Fibroblast of peridontal ligament (primary cell): ENCODE measurements at regions not wholly inside any gene's neighbourhood (a gene's known extent, or its start where the extent isn't known, plus 50 kb on each side); places are given as distances from the start of the nearest gene placed in this dataset.

ENCODE experiments used
- DNase-seq: peaks from one replicate; pipeline ENCODE4 v3.0.0-alpha.2; 2010; ENCODE audit errors: extremely low read depth

- DNase-seq = peak; percentile 18
Observed at GRCh38 chr18:56028514-56028913, 440.5 kb upstream of the TCF4 start.

- DNase-seq = no peak
Observed at GRCh38 chr18:56026509-56026908, 438.5 kb upstream of the TCF4 start.

GRCh38 chr18:56021809-56022195 is 433.8 kb upstream of the TCF4 start:
- DNase-seq = no peak

GRCh38 chr18:56021136-56021808 is 433.3 kb upstream of the TCF4 start:
- no peak for DNase-seq

GRCh38 chr18:56019908-56020307 is 431.9 kb upstream of the TCF4 start:
- no peak for DNase-seq

- no peak for DNase-seq
Observed at GRCh38 chr18:56019156-56019555, 431.2 kb upstream of the TCF4 start.

DNA sequence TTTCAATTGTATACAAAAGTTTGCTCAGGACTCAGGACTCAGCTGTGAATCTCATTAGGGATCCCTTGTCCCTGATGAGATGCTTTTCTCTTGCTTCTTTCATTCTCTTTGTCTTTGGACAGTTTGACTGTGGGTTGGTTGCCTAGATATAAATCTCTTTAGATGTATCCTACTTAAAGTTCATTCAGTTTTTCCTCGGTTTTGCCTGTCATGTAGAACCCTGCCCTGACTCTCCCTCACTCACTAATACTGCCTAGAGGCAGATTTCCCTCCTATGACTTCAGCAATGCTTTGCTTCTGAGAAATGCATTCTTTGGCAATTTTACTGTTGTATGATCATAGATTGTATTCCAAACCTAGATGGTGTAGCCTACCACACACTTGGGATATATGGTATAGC is 421.4 kb upstream of the TCF4 start:
- DNase-seq = no peak

GRCh38 chr18:56003720-56004088 is 415.7 kb upstream of the TCF4 start:
- no peak for DNase-seq

DNA sequence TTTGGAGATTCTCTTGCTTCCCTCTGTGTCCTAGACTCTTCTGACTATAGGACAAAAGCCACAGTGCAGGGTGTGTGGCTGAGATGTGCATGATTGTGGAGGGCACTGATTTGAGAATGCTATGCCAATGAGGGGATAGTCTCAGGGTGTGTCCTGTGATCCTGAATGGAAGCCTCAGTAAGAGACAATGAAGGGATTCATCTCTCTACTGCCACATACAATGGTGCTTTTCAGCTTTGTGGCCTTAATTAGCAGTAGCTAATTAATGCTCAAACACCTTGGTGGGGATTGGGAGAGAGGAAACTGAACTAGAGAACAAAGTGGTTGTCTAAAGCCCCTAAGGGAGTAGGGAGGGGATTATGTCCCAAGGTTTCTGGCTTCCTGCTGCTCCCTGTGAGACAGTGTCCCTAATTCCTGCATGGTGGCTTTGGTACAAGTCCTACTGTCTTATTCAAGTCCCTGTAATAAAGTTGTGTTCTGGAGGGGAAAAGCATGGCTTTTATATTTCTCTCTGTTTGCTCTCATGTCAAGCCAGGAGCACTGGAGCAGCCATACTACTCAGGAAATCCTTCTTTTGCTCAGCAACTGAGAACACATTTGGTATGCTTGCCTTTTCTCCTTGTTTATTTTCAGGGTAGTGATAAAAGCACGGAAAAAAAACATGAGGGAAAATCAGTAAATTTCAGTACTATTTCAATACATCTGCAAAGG is 415.2 kb upstream of the TCF4 start:
- DNase-seq = no peak

DNA sequence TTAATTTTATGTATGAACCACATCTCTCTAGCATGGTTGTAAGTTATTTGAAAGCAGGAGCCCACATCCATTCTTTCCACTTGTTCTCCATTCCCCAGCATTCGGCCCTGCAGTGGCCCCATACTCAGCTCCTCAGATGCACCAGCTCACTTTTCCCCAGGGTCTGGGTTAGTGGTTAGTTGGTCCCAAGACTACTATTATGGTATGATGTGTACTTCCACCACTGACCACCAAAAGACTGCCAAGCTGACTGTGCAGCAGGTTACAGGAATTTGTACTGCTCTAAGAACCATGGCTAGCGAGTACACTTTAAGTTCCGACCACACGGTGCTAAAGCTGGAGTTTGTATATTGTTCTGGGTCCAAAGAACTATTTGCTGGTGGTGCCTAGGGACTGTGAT is 413.6 kb upstream of the TCF4 start:
- peak; percentile 66 for DNase-seq

DNA sequence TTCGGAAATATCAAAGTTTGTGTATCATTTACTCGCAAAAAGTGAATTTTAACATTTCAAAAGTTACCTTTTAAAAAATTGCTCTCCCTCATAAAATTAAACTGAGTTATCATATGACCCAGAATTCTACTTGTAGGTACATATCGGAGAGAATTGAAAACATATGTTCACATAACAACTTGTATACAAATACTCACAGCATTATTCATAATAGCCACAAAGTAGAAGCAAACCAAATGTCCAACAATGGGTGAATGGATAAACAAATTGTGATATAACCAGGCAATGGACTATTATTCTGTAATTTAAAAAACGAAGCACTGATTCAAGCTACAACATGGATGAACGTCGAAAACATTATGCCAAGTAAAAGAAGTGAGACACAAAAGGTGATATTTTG is 412.0 kb upstream of the TCF4 start:
- DNase-seq = peak; percentile 21

GRCh38 chr18:55999641-56000040 is 411.6 kb upstream of the TCF4 start:
- DNase-seq = peak; percentile 38

GRCh38 chr18:55998801-55999385 is 410.9 kb upstream of the TCF4 start:
- no peak for DNase-seq

DNA sequence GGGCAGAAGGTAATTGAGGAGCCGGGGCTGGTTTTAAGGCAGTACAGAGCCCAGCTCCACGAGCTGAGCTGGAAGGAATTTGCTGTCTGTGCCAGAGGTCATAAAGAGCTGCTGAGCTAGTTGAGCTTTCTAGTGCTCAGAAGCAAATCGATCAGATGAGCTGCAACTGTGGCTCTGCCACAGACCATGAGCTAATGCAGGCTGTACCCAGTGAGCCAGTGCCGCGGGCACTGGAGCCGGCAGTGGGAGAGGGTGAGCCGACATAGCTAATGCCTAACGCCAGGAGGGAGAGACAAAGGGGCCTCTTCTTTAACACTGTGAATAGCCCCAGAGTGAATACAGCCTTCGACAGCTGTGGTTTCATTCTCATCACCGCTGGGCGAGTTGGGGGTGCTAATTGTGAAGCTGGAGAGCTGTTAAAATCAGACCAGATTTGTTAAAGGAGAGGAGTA is 410.1 kb upstream of the TCF4 start:
- peak; percentile 71 for DNase-seq

DNA sequence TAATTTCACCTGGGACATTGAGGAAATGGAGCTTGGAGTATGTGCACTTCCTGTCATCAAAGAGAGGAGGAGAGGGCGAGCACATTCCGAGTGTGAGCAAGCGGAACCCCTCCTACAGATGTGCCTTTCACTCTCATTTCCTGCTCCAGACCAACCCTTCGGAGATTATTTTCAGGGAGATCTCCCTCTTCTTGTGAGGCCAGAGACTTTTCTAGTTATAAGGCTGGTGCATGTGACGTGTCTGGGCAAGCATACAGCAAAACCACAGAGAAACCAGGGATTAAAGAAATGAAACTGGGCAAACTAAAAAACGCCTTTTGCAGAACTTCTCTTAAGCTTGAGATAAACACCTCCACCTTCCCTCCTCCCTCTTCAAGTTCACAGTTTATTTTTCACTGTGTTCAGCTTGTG is 409.2 kb upstream of the TCF4 start:
- DNase-seq = peak; percentile 65

DNA sequence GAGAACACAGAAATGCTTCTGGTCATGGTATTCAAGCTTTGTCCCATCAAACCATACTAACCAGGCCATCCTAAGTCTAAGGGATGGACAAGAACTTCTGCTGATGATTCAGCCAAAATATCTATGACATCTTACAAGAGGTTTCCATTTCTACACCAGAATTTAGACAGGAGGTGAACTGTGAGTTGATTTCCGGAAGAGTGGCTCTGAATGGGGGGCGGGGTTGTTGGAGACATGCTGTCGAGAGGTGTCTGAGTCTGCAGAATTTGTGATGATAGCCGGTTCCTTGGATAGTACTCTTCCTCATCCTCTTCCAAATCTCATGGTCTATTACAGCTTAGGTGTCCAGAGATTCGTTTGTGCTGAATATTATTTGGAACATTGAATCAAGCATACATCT is 408.7 kb upstream of the TCF4 start:
- DNase-seq = no peak

GRCh38 chr18:55990186-55990585 is 402.2 kb upstream of the TCF4 start:
- DNase-seq = no peak

- peak; percentile 37 for DNase-seq
Observed at GRCh38 chr18:55988537-55988936, 400.5 kb upstream of the TCF4 start.

DNA sequence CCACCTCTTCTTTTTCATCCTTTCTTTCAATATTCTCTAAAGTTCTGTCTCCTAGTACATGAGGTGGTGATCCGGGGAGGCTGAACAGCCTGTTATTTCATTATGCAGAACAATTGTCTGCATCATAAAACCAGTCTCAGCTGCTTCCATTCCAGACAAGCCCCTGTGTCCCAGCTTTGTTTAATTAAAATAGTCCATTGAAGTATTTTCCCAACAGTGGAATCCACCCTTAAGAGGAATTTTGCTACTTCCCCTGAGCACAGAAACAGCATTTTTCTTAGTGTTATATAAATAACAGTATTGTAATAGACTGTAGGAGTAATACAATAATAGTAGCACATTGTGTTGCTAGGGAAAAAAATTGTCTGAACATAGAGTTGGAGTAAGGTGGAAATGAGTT is 395.4 kb upstream of the TCF4 start:
- DNase-seq = peak; percentile 43

DNA sequence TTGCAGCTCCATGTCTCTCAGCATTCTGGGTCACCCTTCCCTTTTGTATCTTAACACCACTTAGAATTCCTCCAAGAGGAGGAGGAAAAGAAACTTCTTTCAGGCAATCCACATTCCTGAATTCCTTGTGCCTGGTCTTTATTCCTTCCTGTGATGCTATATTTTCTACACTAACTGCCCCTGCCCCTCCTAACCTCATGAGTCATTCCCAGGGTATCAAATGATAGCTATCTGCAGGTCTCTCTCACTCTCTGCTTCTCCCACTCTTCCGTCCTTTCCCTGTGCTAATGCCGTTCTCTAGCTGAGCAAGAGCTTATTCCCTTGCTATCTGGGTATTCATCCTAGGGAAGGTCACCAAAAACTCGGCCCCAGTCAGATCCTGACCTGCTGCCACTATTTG is 395.0 kb upstream of the TCF4 start:
- peak; percentile 33 for DNase-seq

DNA sequence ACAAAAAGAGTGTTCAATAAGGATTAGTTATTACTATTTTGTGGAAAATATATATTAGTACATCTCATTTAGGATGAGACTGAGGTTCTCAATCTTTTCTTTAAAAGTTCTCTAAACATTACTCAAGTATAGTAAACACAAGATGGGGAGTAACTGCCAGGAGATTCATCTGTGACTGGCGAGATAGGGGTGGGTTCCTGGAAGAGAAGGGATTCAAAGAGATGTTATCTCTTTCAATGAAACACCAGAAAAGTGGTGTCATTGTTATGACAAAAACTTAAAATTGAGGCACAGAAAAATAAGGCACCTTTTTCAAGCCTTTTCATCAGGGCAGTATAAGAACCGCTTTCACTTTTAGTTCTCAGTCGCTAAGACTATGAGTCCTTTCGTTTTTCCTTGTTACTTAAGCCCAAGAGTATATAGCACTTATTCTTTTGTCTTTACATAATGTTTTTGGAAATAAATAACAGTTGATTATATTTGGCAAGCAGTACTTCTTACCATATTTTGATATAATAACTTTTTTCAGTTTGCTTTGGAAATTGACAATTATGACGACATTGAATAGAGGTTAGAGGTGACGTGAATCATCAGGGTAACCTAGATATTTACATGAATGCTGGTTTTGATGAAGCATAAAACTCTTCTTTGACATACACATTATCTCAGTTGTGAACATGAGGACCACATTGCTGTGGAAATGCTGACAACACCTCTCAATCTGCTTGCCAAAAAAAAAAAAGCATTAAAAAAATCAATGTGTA is 393.9 kb upstream of the TCF4 start:
- DNase-seq = no peak

- DNase-seq = no peak
Observed at GRCh38 chr18:55974521-55974920, 386.5 kb upstream of the TCF4 start.

DNA sequence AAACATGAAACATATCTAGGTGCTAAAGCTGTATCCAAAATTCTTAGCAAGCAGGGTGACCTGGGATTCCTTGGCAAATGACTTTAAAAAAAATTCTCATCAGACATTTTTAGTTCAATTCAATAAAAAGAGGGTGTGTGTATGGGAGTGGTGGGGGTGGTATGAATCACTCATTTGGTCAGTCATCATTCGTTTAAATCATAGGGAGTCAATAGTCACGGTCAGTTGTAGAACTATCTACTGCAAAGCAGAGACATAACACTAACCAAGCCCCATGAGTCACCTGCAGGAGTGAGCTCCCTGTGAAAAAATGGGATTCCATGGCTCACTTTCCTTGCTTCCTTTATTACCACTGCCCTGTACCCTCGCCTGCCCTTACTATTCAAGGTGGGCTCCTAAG is 380.6 kb upstream of the TCF4 start:
- peak; percentile 4 for DNase-seq
